PC-9 (cell line): ENCODE measurements at regions not wholly inside any gene's neighbourhood (a gene's known extent, or its start where the extent isn't known, plus 50 kb on each side); places are given as distances from the start of the nearest gene placed in this dataset.

Experiments
- CTCF ChIP-seq: fragments of 200-600 bp; sonication (generic); conservative IDR thresholded peaks from 2 replicates; pipeline ENCODE4 v1.6.1; 2017; ENCODE audit warnings: mixed run types, antibody characterized with exemption, mild to moderate bottlenecking, moderate library complexity
- EZH2 ChIP-seq: fragments of 200-600 bp; sonication (generic); IDR thresholded peaks from 2 replicates; pipeline ENCODE4 v1.8.0; 2017; ENCODE audit warnings: antibody characterized with exemption, low read depth

- TF ChIP-seq CTCF, result no peak
- no peak for TF ChIP-seq EZH2
These were observed 1344.3 kb downstream of the TBC1D22A start for GRCh38 chr22:48106715-48107259.
